ACHN (cell line): ENCODE measurements at regions not wholly inside any gene's neighbourhood (a gene's known extent, or its start where the extent isn't known, plus 50 kb on each side); places are given as distances from the start of the nearest gene placed in this dataset.

Experiments used
- DNase-seq: peaks from one replicate; pipeline ENCODE4 v3.0.0-alpha.2; 2015
- in situ Hi-C: cut with HindIII; loops from 2 replicates; pipeline ENCODE4 v1.10.0; 2017; ENCODE audit warnings: low sequenced_read_pairs, low pct_ligation_motif_present, low pct_unique_long_range_greater_than_20kb

DNA sequence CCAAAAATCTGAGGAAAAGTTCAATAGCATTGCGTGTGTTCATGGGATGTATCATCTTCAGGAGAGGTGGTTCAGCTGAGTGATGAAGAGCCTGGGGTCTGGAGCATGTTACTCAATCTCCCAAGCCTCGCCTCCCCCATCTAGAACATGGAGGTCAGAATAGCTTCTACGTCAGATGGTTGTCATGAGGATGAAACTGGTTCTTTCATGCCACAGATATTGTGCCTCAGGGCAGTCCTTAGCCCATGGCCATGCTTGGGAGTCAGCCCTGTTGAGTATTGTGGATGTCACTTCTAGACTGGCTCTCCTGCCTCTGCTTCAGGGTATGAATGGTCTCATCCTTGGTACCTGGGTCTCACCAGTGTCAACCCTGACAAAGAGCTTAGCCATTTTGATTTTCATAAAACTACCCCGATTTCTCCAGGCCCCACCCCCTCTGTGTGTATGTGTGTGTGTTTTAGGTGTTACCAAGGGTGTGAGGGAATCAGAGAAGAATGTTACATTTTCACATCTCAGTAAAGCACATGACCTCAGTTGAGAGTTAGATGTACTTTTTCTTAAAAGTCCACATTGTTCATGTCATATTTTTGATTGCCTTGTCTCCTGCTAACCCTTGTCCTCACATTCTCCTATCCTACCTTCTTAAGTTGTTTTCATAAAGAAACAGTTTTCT lies 97.8 kb upstream of the CD180 start:
- DNase-seq: no peak
- in situ Hi-C loops: no loop called here

DNA sequence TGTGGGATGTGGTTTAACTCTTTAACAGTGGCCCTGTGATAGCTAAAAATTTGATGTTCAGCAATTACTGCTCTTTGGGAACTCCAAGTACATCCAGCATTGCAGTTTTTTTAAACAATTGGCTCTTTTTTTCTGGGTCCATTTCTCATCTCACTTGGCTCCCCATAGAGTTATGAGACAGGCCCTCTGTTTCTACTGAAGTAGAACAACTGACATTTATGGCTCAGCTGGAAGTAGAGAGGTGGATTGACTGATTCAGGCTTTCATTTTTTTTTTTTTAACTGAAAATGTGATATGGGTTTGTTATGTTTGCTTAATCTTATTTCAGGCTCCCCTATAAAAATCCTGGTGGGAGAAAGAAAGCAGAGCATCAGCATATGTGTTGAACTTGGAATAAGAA lies 96.6 kb upstream of the CD180 start:
- in situ Hi-C loops: no loop called here
- no peak for DNase-seq

DNA sequence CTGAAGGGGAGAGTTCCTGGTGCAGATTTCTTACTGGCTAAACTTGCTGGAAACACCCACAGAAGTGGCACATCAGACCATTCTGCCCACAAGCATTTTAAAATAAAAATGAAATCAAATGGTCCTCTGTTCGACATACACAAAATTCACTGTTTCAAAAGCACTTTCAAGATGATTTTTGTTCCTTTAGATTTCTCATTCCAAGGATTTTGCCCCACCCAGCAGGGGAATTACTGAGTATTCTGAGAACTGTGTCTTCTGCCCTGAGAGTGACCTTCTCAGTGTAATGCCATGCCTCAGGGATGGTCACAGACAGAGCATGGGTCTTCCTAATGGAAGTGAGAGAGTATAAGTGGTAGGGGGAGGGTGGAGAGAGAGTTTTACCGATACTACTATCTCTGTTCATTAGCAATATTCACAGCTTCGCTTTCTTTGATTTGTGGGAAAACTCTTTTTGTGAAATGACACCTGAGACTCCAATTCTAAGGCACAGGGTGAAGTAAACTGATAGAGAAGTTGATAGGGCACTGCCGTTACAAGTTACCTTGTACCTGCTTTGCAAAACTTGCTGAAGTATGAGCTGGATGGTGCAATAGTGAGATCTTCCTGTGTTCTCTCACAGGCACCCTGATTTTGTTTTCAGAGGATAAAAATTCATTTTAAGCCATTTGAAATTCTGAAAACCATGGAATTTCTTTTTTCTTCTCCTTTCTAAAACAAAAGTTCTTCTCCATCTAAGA lies 95.8 kb upstream of the CD180 start:
- no peak for DNase-seq
- in situ Hi-C loops: no loop called here

DNA sequence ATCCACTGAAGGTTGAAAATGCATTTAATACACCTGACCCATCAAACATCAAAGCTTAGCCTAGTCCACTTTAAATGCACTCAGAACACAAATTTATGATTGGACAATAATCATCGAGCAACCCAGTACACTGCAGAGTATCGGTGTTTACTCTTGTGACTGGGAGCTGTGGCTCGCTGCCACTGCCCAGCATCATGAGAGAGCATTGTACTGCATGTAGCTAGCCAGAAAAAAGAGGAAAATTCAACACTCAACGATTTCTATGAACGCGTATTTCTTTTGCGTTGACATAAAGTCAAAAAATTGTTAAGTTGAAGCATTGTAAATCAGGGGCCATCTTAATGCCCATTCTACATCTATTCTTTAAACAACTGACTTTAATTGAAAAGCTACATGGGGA lies 95.1 kb upstream of the CD180 start:
- in situ Hi-C loops: no loop called here
- DNase-seq: no peak

DNA sequence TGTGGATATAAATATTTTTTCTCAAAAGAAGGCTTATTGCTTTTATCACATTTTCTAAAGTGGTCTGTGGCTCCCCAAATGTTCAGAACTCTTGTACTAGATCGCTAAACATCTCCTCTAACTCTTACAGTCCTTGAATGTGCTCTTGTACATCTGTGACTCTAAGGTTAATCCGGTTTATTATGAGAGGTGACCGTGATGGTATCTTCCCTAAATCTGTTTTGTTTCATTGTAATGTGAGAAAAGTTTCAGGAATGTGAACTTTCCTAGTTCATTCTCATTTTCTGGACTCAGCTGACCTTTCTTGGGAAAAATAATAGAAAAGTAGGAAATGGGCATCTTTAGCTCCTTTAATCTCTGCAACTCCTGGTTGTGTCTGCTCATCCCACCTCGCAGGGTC lies 94.5 kb upstream of the CD180 start:
- in situ Hi-C loops: no loop called here

DNA sequence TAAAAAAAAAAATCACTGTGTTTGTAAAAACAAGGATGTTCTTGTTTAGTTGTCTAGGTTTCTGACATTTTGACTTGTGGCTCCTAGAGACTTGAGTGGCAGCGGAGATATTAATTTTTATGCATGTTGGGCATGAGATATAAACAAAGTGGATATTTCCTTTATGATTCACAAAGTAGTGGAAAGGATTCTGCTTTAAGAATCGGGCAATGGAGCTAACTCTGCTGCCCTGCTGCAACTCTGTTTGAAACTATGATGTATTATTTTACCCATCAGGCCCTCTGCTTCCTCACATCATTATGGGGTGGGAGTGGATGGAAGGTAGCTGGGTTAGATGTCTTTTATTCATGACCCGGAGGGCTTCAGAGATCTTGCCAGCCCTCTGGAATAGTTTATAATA lies 94.1 kb upstream of the CD180 start:
- in situ Hi-C loops: no loop called here
- no peak for DNase-seq

More for the DNA sequence above, 94.5 kb upstream of the CD180 start:
- DNase-seq: no peak

DNA sequence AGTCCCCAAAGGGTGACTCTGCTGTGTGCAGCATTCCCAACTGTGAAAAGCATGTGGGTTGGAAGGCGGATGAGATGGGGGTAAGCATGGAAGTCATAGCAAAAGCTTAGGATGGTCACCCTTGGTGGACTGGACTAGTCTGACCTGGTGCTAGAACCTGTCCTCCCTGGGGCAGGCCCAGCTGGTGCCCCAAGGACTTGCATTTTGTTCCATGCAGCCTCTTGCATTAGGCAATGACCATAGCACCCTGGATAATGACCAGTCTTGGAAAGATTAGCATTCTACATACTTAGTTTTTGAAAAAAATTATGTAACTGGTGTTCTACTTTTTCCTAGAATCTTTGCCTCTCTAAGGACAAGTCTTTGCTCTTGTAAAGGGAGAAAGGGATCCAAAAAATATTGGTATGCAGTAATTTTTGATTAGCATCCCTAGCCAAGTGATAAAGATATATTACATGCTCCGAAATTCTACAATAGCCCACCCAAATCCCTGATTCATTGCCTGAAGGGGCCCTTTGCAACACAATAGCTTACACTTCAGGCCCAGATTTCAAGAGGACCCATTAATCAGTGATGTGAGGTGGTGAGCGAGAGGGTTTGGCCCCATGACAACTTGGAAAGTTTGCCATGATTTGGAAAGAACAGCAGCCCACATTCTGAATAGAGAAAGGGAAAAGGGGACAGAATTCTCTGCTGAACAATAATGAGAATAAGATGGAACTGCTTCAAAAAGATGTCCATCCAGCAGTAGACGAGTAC lies 93.3 kb upstream of the CD180 start:
- in situ Hi-C loops: no loop called here
- no peak for DNase-seq

DNA sequence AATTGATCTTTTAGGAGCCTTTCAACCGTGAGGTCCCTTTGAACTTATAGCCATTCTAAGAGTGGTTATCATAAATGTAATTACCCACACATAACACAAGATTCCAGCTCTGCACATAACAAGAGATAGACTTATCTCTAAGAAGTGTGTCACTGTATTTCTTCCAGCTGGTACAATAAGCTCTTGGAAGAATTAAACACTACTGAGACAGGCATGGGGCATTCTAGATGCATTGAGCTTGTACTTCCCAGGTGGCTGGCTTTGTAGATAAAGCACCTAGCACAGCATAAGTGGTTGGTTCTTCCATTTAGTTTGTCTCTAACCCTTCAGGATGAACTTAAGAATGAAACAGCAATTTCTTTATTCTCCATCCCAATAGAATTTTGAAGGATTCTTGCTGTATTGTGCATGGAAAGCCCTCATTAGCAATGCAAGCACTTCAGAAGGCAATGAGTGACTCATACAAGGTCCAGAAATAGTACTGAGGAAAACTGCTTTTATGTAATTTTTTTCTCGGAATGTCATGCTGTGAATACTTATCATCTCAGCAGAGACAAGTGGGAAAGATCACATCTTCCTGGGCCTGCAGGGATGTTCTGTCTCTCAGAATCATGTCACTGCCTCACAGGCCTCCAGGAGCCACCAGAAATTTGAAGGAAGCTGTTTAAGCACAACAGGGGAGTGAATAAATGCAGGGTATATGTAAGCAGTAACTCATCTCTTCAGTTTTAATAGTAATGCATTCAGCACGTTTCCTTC lies 91.1 kb upstream of the CD180 start:
- no peak for DNase-seq
- in situ Hi-C loops: no loop called here

DNA sequence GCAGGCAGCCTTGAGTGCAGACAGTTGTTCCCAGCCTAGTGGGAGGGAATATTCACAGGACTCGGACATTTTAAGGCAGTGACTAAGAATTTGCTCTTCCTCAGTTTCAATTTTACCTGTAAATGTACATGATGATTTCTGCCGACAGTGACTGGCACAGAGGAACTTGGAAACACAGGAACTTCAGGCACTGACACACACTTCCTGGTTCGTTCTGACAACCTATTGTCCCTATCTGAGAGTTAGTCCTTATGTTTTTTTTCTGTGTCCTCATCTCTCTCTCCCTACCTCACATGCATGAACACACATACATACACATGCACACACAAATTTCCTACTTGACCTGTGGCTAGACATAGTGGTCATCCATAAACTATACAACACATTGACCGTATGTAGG lies 89.4 kb upstream of the CD180 start:
- in situ Hi-C loops: no loop called here
- no peak for DNase-seq

DNA sequence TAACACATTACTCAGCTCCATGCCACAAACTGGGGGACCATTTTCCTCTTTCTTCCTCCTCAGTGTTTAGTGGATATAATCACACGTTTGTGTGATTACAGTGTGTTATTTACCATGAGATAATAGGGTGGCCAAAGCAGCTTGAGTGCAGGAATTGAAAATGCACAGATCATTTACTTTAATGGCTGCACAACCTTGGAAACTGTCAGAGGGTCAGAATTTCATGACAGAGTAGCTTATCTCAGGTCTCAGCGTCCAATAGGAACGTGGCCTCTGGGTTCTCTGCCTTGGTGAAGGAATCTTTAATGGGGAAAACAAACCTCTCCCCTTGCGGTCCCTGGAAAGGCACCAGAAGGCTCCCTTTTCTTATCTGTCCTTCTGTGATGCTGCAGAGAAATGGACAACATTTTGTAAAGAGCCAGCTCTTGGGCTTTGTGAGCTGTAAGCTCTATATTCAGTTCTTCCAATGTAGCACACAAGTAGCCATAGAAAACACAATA lies 87.4 kb upstream of the CD180 start:
- no peak for DNase-seq
- in situ Hi-C loops: no loop called here

DNA sequence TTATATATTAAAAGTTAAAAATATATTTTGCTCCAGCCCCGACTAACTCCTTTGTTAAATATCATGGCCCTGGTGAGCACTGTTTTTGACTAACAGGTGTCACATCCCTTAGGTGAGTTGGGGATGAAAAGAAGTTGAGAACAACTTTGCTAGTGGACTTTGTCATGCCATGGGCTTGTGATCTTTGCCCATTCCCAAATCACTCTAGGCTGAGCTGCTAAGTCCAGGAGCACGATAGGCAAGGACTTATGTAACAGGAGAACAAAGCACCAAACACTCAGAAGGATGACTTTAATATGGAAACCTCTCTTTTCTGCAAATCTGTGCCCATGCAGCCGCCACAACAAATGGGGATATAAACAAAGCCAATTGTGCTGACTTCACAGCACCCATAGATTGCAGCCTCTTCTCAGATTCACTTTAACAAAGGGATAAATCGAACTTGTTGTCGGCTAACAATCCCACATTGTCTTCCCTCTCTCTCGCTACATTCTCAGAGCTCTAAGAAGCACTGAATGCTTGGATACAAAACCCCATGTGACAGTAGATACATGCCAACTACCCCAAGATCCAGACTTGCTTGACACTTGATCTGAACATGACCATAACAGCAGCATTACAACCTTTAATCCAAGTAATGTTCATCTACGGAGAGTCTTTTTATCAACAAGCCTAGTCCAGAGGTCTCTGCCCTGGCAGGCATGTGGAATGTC lies 86.8 kb upstream of the CD180 start:
- no peak for DNase-seq
- in situ Hi-C loops: no loop called here

DNA sequence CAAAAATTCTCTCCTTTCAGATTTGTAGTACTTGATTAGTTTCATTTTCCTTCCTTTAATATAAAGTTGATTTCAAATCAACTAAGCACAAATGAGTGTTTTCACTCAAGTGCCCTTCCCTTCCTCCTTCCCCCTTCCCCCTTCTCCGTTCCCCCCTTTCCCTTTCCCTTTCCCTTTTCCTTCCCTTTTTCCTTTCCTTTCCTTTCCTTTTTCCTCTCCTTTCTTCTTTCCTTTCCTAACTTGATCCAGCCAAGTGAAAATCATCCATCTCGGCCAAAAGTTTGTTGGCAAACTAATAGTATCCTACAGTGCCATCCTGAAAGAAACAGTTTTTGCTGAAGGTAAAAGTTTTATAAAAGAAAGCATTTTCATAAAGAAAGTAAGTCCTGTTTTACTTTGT lies 85.3 kb upstream of the CD180 start:
- no peak for DNase-seq
- in situ Hi-C loops: no loop called here

DNA sequence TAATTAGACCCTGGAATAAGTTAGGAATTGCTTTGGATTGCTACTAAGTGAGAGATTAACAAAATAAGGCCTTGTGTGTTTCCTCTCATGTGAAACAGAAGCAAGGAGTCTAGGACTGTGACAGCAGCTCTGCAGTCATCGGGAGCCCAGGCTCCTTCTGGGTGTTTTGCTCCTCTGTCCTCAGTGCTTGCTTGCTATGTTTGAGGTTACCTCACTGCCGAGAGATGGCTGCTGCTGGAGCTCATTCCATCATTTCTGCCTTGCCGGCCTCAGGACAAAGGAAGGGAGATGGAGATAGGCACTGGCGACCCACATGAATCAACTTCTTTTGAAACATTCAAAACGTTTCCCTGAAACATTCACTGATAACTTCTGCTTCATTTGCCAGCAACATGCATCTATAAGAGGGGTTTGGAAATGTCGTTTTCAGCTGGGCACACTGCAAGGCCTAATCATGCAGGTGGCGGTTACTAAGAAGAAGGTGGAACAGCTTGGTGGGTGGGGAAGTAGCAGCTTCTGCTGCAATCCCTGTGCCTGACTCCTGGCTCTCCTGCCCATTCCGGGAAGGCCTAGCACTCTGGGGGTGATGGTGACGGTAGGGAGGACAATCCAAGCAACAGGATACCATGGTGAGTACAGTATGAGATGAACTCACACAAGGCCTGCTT lies 77.2 kb upstream of the CD180 start:
- DNase-seq: no peak
- in situ Hi-C loops: no loop called here

DNA sequence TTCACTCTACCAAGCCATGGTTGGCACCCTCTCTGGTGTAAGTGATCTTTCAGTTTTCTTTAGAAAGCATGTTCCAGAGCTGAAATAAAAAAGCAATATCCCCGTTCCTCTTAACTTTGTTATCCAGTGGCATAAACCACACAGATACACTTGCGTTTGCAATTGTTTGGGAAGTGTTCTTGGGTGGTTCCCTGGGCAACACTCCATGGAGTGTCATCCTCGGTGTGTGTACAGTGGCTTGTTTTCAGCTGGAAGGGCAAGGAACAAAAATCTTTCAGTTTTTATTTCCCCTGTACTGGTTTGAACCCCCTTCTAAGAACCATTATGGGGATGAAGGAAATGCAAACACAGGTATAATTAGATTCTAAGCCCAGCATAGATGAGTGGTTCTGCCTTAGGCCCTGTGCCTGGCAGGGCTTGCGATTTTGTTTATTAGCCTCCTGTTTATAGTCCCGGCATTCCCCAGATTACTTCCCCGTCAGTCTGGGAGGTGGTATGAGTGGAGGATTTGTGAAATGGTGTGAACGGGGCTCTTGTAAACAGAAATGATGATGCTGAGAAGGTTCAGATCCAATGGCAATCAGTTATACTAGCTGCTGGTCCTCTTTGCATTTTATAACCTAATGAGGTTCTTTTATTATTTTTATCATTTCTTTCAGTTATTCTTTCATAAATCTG lies 76.0 kb upstream of the CD180 start:
- in situ Hi-C loops: no loop called here
- no peak for DNase-seq

DNA sequence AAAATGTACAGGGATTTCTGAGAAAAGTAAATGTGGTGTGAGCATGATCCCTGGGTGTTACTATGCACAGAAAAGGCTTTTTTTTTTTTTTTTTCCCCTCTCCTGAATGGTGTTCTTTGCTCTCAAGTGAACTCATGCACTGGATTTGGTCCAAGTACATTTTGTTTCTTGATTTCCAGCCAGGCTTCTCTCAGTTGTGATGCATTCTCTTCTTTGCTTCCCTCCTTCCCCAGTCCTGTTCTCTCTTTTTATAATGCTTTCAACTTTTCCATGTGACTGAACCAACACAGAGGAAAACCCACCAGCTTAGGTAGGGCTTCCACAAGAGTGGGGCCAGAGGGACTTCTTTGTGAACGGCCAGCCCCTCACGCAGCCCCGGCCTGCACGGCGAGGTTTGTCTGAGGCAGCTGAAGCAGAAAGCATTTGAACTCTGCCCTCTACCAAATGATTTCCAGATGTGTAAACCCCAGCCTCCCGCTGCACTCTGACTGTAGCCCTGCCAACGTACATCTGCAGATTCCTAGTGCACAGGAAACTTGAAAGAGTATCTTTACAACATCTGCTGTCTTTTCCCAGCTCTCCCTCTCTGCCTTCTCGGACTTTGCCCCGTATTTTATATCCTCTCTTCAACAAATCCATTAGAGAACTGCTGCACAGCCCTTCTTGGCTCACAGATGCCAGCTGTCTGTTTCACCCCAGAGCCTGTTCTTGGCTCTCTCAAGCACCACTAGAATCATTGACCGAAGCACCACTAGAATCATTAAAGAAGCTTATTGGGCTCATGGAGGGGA lies 71.8 kb upstream of the CD180 start:
- DNase-seq: peak; percentile 1
- in situ Hi-C loops: no loop called here

DNA sequence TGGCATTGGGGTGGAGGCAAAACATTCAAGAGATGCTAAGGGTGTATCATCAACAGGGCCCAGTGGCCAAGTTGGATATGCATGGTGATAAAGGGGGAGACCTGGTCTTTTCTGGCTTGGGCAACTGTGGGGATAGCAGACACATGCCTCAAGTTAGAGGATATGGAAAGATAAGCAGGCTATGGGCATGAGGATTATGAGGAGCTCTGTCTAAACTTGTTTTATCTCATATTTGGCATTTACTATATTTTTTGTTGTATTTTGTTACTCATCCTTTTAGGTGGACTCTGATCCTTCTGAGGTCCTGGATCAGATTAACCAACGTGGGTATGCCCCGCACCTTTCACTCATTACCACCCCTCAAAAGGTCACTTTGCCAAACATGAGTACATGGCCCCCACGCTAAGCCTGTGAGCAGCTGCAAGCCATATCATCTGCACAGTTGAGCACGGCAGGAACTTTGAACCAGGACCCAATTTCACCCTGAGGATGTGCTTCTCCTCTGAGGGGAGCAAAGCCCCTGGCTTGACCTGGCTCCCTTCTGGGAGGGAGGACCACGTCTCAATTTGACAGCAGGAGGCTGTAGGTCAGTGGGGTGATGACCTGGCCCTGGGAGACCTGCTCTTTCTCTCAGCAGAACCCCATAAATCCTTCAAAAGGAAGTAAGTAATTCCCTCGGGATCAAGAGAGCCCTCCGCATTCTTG lies 71.1 kb upstream of the CD180 start:
- DNase-seq: no peak
- in situ Hi-C loops: no loop called here
